ENCODE measurements at regions not wholly inside any gene's neighbourhood (a gene's known extent, or its start where the extent isn't known, plus 50 kb on each side); places are given as distances from the start of the nearest gene placed in this dataset.

DNA sequence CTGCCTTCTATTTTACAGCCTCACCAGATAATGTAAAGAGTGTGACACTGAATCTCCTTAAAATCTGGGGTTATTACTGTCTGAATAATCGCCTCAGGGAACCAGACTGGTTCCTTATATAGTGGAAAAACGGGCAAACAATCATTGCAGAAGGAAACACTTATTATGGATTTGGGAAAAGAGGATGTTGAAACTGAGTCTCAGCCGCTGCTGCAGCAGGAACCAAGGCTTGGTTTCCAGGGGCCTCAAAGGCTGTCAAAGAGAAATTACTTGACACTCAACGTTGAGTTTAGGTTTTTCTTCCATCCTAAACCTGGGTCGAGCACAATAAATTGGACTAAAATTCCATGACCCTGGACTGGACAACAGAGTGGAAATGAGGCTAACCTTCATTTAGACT is 103.8 kb upstream of the AHR start:
- TF ChIP-seq, protein P1, sequence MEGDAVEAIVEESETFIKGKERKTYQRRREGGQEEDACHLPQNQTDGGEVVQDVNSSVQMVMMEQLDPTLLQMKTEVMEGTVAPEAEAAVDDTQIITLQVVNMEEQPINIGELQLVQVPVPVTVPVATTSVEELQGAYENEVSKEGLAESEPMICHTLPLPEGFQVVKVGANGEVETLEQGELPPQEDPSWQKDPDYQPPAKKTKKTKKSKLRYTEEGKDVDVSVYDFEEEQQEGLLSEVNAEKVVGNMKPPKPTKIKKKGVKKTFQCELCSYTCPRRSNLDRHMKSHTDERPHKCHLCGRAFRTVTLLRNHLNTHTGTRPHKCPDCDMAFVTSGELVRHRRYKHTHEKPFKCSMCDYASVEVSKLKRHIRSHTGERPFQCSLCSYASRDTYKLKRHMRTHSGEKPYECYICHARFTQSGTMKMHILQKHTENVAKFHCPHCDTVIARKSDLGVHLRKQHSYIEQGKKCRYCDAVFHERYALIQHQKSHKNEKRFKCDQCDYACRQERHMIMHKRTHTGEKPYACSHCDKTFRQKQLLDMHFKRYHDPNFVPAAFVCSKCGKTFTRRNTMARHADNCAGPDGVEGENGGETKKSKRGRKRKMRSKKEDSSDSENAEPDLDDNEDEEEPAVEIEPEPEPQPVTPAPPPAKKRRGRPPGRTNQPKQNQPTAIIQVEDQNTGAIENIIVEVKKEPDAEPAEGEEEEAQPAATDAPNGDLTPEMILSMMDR (IDR thresholded peaks at IDR 0.05; ENCODE audit: low read length) = no peak
- no peak for TF ChIP-seq EZH2 (IDR thresholded peaks at IDR 0.05; ENCODE audit: borderline replicate concordance, low read length)
